AG10803 (cell line): ENCODE measurements at regions not wholly inside any gene's neighbourhood (a gene's known extent, or its start where the extent isn't known, plus 50 kb on each side); places are given as distances from the start of the nearest gene placed in this dataset.

Source experiments
- DNase-seq: peaks from one replicate; pipeline ENCODE4 v3.0.0; 2010; ENCODE audit warnings: low read depth
- H3K4me3 ChIP-seq: 2 replicates; pipeline ENCODE4 v1.5.1; 2011; ENCODE audit warnings: mild to moderate bottlenecking, low read length, control low read depth
- CTCF ChIP-seq: conservative IDR thresholded peaks from 2 replicates; pipeline ENCODE4 v1.5.1; 2011; ENCODE audit warnings: mild to moderate bottlenecking, low read length, control low read depth, inconsistent platforms

GRCh38 chr12:75684678-75685616 lies 173.5 kb upstream of the KRR1 start:
- DNase-seq, result peak; percentile 89
- no peak overlapping the region for H3K4me3 ChIP-seq
- TF ChIP-seq CTCF, result no peak

- 0 out of 2 replicates have a peak overlapping the region, but pooled peaks have one; percentile 8 for H3K4me3 ChIP-seq
Measured at GRCh38 chr12:75683995-75684586, 172.7 kb upstream of the KRR1 start.

GRCh38 chr12:75683220-75683619 lies 171.8 kb upstream of the KRR1 start:
- no peak for DNase-seq
- TF ChIP-seq CTCF, result no peak
- H3K4me3 ChIP-seq, result no peak overlapping the region

More at GRCh38 chr12:75683995-75684586, 172.7 kb upstream of the KRR1 start:
- DNase-seq, result peak; percentile 20

GRCh38 chr12:75677522-75677921 lies 166.1 kb upstream of the KRR1 start:
- no peak overlapping the region for H3K4me3 ChIP-seq
- DNase-seq, result no peak
- TF ChIP-seq CTCF, result no peak

- no peak for DNase-seq
- H3K4me3 ChIP-seq, result no peak overlapping the region
- TF ChIP-seq CTCF, result no peak
Measured at GRCh38 chr12:75674393-75674792, 163.0 kb upstream of the KRR1 start.

- no peak overlapping the region for H3K4me3 ChIP-seq
- DNase-seq, result no peak
- no peak for TF ChIP-seq CTCF
Measured at GRCh38 chr12:75672200-75672599, 160.8 kb upstream of the KRR1 start.

- H3K4me3 ChIP-seq, result no peak overlapping the region
- no peak for DNase-seq
- TF ChIP-seq CTCF, result no peak
Measured at GRCh38 chr12:75670216-75670615, 158.8 kb upstream of the KRR1 start.
